Stimulated activated CD4-positive, alpha-beta T cell treated with anti-CD3 and anti-CD28 coated beads, TNF-alpha, amount 100 ng/mL, for 24 hours (primary cell): ENCODE measurements at regions not wholly inside any gene's neighbourhood (a gene's known extent, or its start where the extent isn't known, plus 50 kb on each side); places are given as distances from the start of the nearest gene placed in this dataset.

Source experiments
- DNase-seq, 3 experiments: peaks; one replicate each; pipeline ENCODE4 v3.0.0-alpha.2; 2020; ENCODE audit warnings: low read depth in 3 of 3

- no peak for DNase-seq
These were observed 195.4 kb upstream of the IVNS1ABP start for GRCh38 chr1:185512442-185512841.

GRCh38 chr1:185501099-185501498 is 184.1 kb upstream of the IVNS1ABP start:
- no peak for DNase-seq

- DNase-seq, result no peak
These were observed 183.1 kb upstream of the IVNS1ABP start for GRCh38 chr1:185500001-185500626.

- DNase-seq, result no peak
These were observed 181.2 kb upstream of the IVNS1ABP start for GRCh38 chr1:185498207-185498606.

- no peak for DNase-seq
These were observed 180.1 kb upstream of the IVNS1ABP start for GRCh38 chr1:185497177-185497576.

GRCh38 chr1:185495898-185496297 is 178.9 kb upstream of the IVNS1ABP start:
- DNase-seq, result no peak

- no peak for DNase-seq
These were observed 178.0 kb upstream of the IVNS1ABP start for GRCh38 chr1:185495007-185495406.

- no peak for DNase-seq
These were observed 175.2 kb upstream of the IVNS1ABP start for GRCh38 chr1:185492089-185492825.

- no peak for DNase-seq
These were observed 174.6 kb upstream of the IVNS1ABP start for GRCh38 chr1:185491604-185492003.

GRCh38 chr1:185490924-185491323 is 173.9 kb upstream of the IVNS1ABP start:
- DNase-seq, result no peak

GRCh38 chr1:185489406-185489805 is 172.4 kb upstream of the IVNS1ABP start:
- DNase-seq, result no peak

GRCh38 chr1:185488808-185489207 is 171.8 kb upstream of the IVNS1ABP start:
- DNase-seq, result no peak

GRCh38 chr1:185487936-185488335 is 170.9 kb upstream of the IVNS1ABP start:
- no peak for DNase-seq

GRCh38 chr1:185487026-185487425 is 170.0 kb upstream of the IVNS1ABP start:
- no peak for DNase-seq

GRCh38 chr1:185486346-185486745 is 169.3 kb upstream of the IVNS1ABP start:
- no peak for DNase-seq

- DNase-seq, result no peak
These were observed 166.8 kb upstream of the IVNS1ABP start for GRCh38 chr1:185483664-185484450.

- DNase-seq, result no peak
These were observed 166.2 kb upstream of the IVNS1ABP start for GRCh38 chr1:185483217-185483616.

- DNase-seq, result no peak
These were observed 163.5 kb upstream of the IVNS1ABP start for GRCh38 chr1:185480545-185480944.

- DNase-seq, result no peak
These were observed 162.8 kb upstream of the IVNS1ABP start for GRCh38 chr1:185479796-185480195.

- no peak for DNase-seq
These were observed 161.8 kb upstream of the IVNS1ABP start for GRCh38 chr1:185478877-185479276.

GRCh38 chr1:185477638-185478580 is 160.9 kb upstream of the IVNS1ABP start:
- no peak for DNase-seq
